CD4-positive, alpha-beta T cell treated with Interleukin-12 subunit alpha and Interleukin-12 subunit beta, for 1 hour (primary cell): ENCODE measurements at regions not wholly inside any gene's neighbourhood (a gene's known extent, or its start where the extent isn't known, plus 50 kb on each side); places are given as distances from the start of the nearest gene placed in this dataset.
A peak's percentile ranks its signal among the peaks of the same experiment; 100 is the strongest.
"Not testable (repeated sequence)": the region's sequence is repeated elsewhere in the genome, so short reads cannot be mapped to it uniquely, and the experiment has no call there.

ENCODE experiments used
- DNase-seq: peaks from one replicate; pipeline ENCODE4 v3.0.0-alpha.2; 2020

GRCh38 chr1:221029981-221030649 lies 150.9 kb downstream of the HLX start:
- no peak for DNase-seq

- no peak for DNase-seq
Measured at GRCh38 chr1:221030990-221031389, 151.7 kb downstream of the HLX start.

GRCh38 chr1:221031458-221032203 lies 152.4 kb downstream of the HLX start:
- no peak for DNase-seq

GRCh38 chr1:221032204-221032585 lies 153.0 kb downstream of the HLX start:
- no peak for DNase-seq

GRCh38 chr1:221032637-221033280 lies 153.5 kb downstream of the HLX start:
- DNase-seq: no peak

- no peak for DNase-seq
Measured at GRCh38 chr1:221035662-221036153, 156.5 kb downstream of the HLX start.

- DNase-seq: no peak
Measured at GRCh38 chr1:221039616-221040015, 160.4 kb downstream of the HLX start.

GRCh38 chr1:221040101-221040500 lies 160.9 kb downstream of the HLX start:
- DNase-seq: no peak

- no peak for DNase-seq
Measured at GRCh38 chr1:221040691-221041285, 161.5 kb downstream of the HLX start.

GRCh38 chr1:221044538-221044937 lies 165.3 kb downstream of the HLX start:
- no peak for DNase-seq

- DNase-seq: no peak
Measured at GRCh38 chr1:221045151-221045550, 165.9 kb downstream of the HLX start.

- peak; percentile 2 for DNase-seq
Measured at GRCh38 chr1:221045842-221046831, 166.9 kb downstream of the HLX start.

GRCh38 chr1:221051391-221051790 lies 172.1 kb downstream of the HLX start:
- DNase-seq: not testable (repeated sequence)

- no peak for DNase-seq
Measured at GRCh38 chr1:221053889-221054288, 174.6 kb downstream of the HLX start.

- DNase-seq: no peak
Measured at GRCh38 chr1:221059506-221059905, 180.3 kb downstream of the HLX start.

- DNase-seq: no peak
Measured at GRCh38 chr1:221063651-221064050, 184.4 kb downstream of the HLX start.

- DNase-seq: no peak
Measured at GRCh38 chr1:221066351-221067001, 187.2 kb downstream of the HLX start.

- DNase-seq: no peak
Measured at GRCh38 chr1:221067721-221068120, 188.5 kb downstream of the HLX start.

GRCh38 chr1:221069178-221069903 lies 190.1 kb downstream of the HLX start:
- no peak for DNase-seq

GRCh38 chr1:221069986-221070385 lies 190.7 kb downstream of the HLX start:
- DNase-seq: no peak

GRCh38 chr1:221071777-221072176 lies 192.5 kb downstream of the HLX start:
- DNase-seq: no peak
